HepG2 (cell line): ENCODE measurements at regions not wholly inside any gene's neighbourhood (a gene's known extent, or its start where the extent isn't known, plus 50 kb on each side); places are given as distances from the start of the nearest gene placed in this dataset.

Experiments used
- ATAC-seq: fragments of 200-7000 bp; cut with Tn5 transposase; 3 replicates; pipeline ENCODE4 v1.9.1; 2020; ENCODE audit warnings: mild to moderate bottlenecking, moderate library complexity
- BruUV-seq: library from RNA; stranded (reverse); fragments of 400-500 nt; replicated peaks from 2 replicates; lab custom pipeline; 2021; lab: Mats Ljungman, UMichigan
- CTCF ChIA-PET: fragments of 300-600 bp; formaldehyde crosslinking; extraction: SDS; loops from one replicate; lab custom pipeline; 2021; ENCODE audit warnings: low total read pairs, inconsistent platforms, low intra/inter-chr PET ratio; lab: Yijun Ruan, JAX
- POLR2A ChIA-PET: fragments of 350-600 bp; sonication (Branson Sonifier 250); formaldehyde crosslinking; loops from one replicate; lab custom pipeline; 2020; ENCODE audit warnings: antibody characterized with exemption, inconsistent platforms; lab: Yijun Ruan, JAX
- DNase-seq: peaks from one replicate; pipeline ENCODE4 v3.0.0-alpha.2; 2015; ENCODE audit warnings: low spot score
- FAIRE-seq: peaks from 3 replicates; lab custom pipeline; 2011; peaks lifted over from hg19 to GRCh38; lab: Jason Lieb, UNC
- H2AFZ ChIP-seq: one replicate; pipeline ENCODE4 v1.6.1; 2011; ENCODE audit warnings: low read length, inconsistent platforms
- H3K27ac ChIP-seq: fragments of 300-600 bp; 3 replicates; pipeline ENCODE4 v1.8.0; 2011; ENCODE audit warnings: mixed run types, mild to moderate bottlenecking, mixed read lengths, low read length, inconsistent platforms; ENCODE audit not compliant: insufficient read depth; ENCODE audit errors: extremely low read length
- H3K27me3 ChIP-seq, 2 experiments: fragments of 200-600 bp in 1 of 2; 2 replicates in 1 of 2; 3 replicates in 1 of 2; pipeline versions ENCODE4 v1.6.0 to v1.8.0; 2011; ENCODE audit warnings: low read length in 2 of 2, mild to moderate bottlenecking in 2 of 2, moderate library complexity in 2 of 2, inconsistent platforms in 1 of 2; ENCODE audit not compliant: insufficient read depth in 2 of 2, control insufficient read depth in 1 of 2
- H3K36me3 ChIP-seq, 2 experiments: fragments of 200-600 bp in 1 of 2; replicated peaks in 1 of 2; 2 replicates in 1 of 2; 3 replicates in 1 of 2; pipeline versions ENCODE4 v1.5.1 to v1.8.0; 2011; ENCODE audit warnings: low read length in 2 of 2, inconsistent platforms in 1 of 2; ENCODE audit not compliant: insufficient read depth in 2 of 2, control insufficient read depth in 1 of 2
- H3K4me1 ChIP-seq: 2 replicates; pipeline ENCODE4 v1.5.1; 2012; ENCODE audit warnings: low read length, inconsistent platforms; ENCODE audit not compliant: insufficient read depth
- H3K4me2 ChIP-seq: 2 replicates; pipeline ENCODE4 v1.6.0; 2011; ENCODE audit warnings: low read depth, low read length, inconsistent platforms
- H3K4me3 ChIP-seq, 3 experiments: fragments of 200-600 bp in 1 of 3; sonication (generic), shearing (Covaris generic) in 1 of 3; replicated peaks in 1 of 3; 2 replicates each; pipeline ENCODE4 v1.5.1; 2011 to 2016; ENCODE audit warnings: low read length in 3 of 3, inconsistent platforms in 2 of 3, low read depth in 2 of 3, mild to moderate bottlenecking in 2 of 3, control low read depth in 1 of 3, mixed read lengths in 1 of 3; ENCODE audit not compliant: insufficient read depth in 1 of 3
- H3K79me2 ChIP-seq: one replicate; pipeline ENCODE4 v1.6.1; 2011; ENCODE audit warnings: low read length, inconsistent platforms; ENCODE audit not compliant: insufficient read depth
- H3K9ac ChIP-seq: 2 replicates; pipeline ENCODE4 v1.6.0; 2011; ENCODE audit warnings: mild to moderate bottlenecking, low read depth, low read length, inconsistent platforms; ENCODE audit not compliant: insufficient read depth
- H3K9me3 ChIP-seq: 2 replicates; pipeline ENCODE4 v1.5.1; 2012; ENCODE audit warnings: mild to moderate bottlenecking, low read length
- H4K20me1 ChIP-seq: 2 replicates; pipeline ENCODE4 v1.6.0; 2011; ENCODE audit warnings: inconsistent platforms, mild to moderate bottlenecking, low read length, moderate library complexity; ENCODE audit not compliant: insufficient read depth
- BATF2 ChIP-seq: sonication (generic); formaldehyde crosslinking; IDR thresholded peaks from 2 replicates; pipeline ENCODE4 v1.8.0; 2022; ENCODE audit warnings: mild to moderate bottlenecking, missing genetic modification reagents, moderate library complexity
- BCL6 ChIP-seq: IDR thresholded peaks from 2 replicates; pipeline ENCODE4 v1.6.1; 2016; ENCODE audit warnings: missing genetic modification reagents, missing compliant biosample characterization
- DZIP1 ChIP-seq: sonication (generic); formaldehyde crosslinking; IDR thresholded peaks from 2 replicates; pipeline ENCODE4 v1.5.0; 2020; ENCODE audit warnings: mild to moderate bottlenecking, missing genetic modification reagents
- HES4 ChIP-seq: sonication (generic); formaldehyde crosslinking; IDR thresholded peaks from 2 replicates; pipeline ENCODE4 v1.9.0; 2021; ENCODE audit warnings: mild to moderate bottlenecking, missing genetic modification reagents, borderline replicate concordance
- ONECUT2 ChIP-seq: sonication (generic); formaldehyde crosslinking; IDR thresholded peaks from 2 replicates; pipeline ENCODE4 v1.4.0; 2020; ENCODE audit warnings: missing genetic modification reagents
- REL ChIP-seq: sonication (generic); formaldehyde crosslinking; conservative IDR thresholded peaks from 2 replicates; pipeline ENCODE4 v1.8.0; 2022; ENCODE audit warnings: mild to moderate bottlenecking, missing genetic modification reagents, moderate library complexity
- RELA ChIP-seq: sonication (generic); formaldehyde crosslinking; IDR thresholded peaks from 2 replicates; pipeline ENCODE4 v1.4.0; 2020; ENCODE audit warnings: missing genetic modification reagents
- SMAD3 ChIP-seq: sonication (generic); formaldehyde crosslinking; IDR thresholded peaks from 2 replicates; pipeline ENCODE4 v1.4.0; 2020; ENCODE audit warnings: missing genetic modification reagents
- TCF7L2 ChIP-seq: IDR thresholded peaks from 2 replicates; pipeline ENCODE4 v1.6.1; 2011; ENCODE audit warnings: mild to moderate bottlenecking, low read depth, low read length, moderate library complexity
- ZBED4 ChIP-seq: sonication (generic); formaldehyde crosslinking; IDR thresholded peaks from 2 replicates; pipeline ENCODE4 v1.4.0; 2020; ENCODE audit warnings: missing genetic modification reagents, borderline replicate concordance
- ZFP36L1 ChIP-seq: sonication (generic); formaldehyde crosslinking; IDR thresholded peaks from 2 replicates; pipeline ENCODE4 v1.8.0; 2022; ENCODE audit warnings: mild to moderate bottlenecking, missing genetic modification reagents, moderate library complexity
- ZNF34 ChIP-seq: sonication (generic); formaldehyde crosslinking; IDR thresholded peaks from 2 replicates; pipeline ENCODE4 v1.4.0; 2020; ENCODE audit warnings: mild to moderate bottlenecking, missing genetic modification reagents, borderline replicate concordance
- ZSCAN25 ChIP-seq: sonication (generic); formaldehyde crosslinking; IDR thresholded peaks from 2 replicates; pipeline ENCODE4 v1.8.0; 2022; ENCODE audit warnings: mild to moderate bottlenecking, missing genetic modification reagents
- WGBS: methylation state at CpG from one replicate; pipeline ENCODE4 v1.1.6; 2017; ENCODE audit warnings: low lambda C conversion rate; 5-methylcytosine and 5-hydroxymethylcytosine counted together
- in situ Hi-C: cut with HindIII; loops from 2 replicates; pipeline ENCODE4 v1.10.0; 2017; ENCODE audit warnings: low pct_unique_long_range_greater_than_20kb; ENCODE audit not compliant: extremely low pct_ligation_motif_present
- intact Hi-C: fragments of 100-400 bp; cut with micrococcal nuclease; formaldehyde crosslinking; loops from one replicate; pipeline ENCODE4 v1.10.0; 2022; ENCODE audit not compliant: unreplicated experiment

- no TSS peak for BruUV-seq
- H3K4me3 ChIP-seq: no peak overlapping the region
- H3K27ac ChIP-seq: no peak overlapping the region
- H3K79me2 ChIP-seq: no peaks in the 10 kb centered on the region
- FAIRE-seq (no peak), DNase-seq (no peak), ATAC-seq (no peak)
- no peaks in the 10 kb centered on the region for H3K4me1 ChIP-seq
- ChIA-PET POLR2A (no interaction called here), CTCF (no interaction called here)
- H2AFZ ChIP-seq: no peak overlapping the region
- H4K20me1 ChIP-seq: no peaks in the 10 kb centered on the region
- H3K27me3 ChIP-seq: no peaks in the 10 kb centered on the region
- intact Hi-C loops (no loop called here), in situ Hi-C loops (no loop called here)
- no peaks in the 10 kb centered on the region for H3K36me3 ChIP-seq
- H3K9me3 ChIP-seq: no peaks in the 10 kb centered on the region
- WGBS: 3% methylated on average over 1 of the region's 1 CpG
- no peak overlapping the region for H3K4me2 ChIP-seq
- no peak overlapping the region for H3K9ac ChIP-seq
- TF ChIP-seq ZFP36L1 (CRISPR knock-in tag): no peak
- TF ChIP-seq BCL6 (CRISPR knock-in tag): 0 out of 2 replicates have a peak, but pooled peaks have one; percentile 28
- no peak for TF ChIP-seq SMAD3 (CRISPR knock-in tag)
- TF ChIP-seq, all 625 proteins: peak for 1
These were observed 192.5 kb downstream of the KLF12 start for GRCh38 chr13:73941752-73942151.

- BruUV-seq: no TSS peak
- Histone ChIP-seq H3K4me2 (no peak overlapping the region), H3K9ac (no peak overlapping the region), H3K9me3 (no peaks in the 10 kb centered on the region), H3K27ac (no peak overlapping the region), H3K27me3 (no peaks in the 10 kb centered on the region), H3K4me1 (no peaks in the 10 kb centered on the region), H3K4me3 (no peak overlapping the region), H3K36me3 (no peaks in the 10 kb centered on the region), H3K79me2 (no peaks in the 10 kb centered on the region), H2AFZ (no peak overlapping the region), H4K20me1 (no peaks in the 10 kb centered on the region)
- WGBS: 68% methylated on average over 7 of the region's 7 CpGs
- ATAC-seq (no peak), DNase-seq (no peak), FAIRE-seq (no peak)
- in situ Hi-C loops: no loop called here
- ChIA-PET CTCF (no interaction called here), POLR2A (no interaction called here)
- intact Hi-C loops: no loop called here
- no peak for TF ChIP-seq BATF2
- no peak for TF ChIP-seq ZSCAN25
- no peak for TF ChIP-seq REL (CRISPR knock-in tag)
- TF ChIP-seq ONECUT2 (CRISPR knock-in tag): no peak
- TF ChIP-seq RELA (CRISPR knock-in tag): no peak
- TF ChIP-seq HES4 (CRISPR knock-in tag): no peak
- no peak for TF ChIP-seq DZIP1
- no peak for TF ChIP-seq TCF7L2
- TF ChIP-seq ZNF34 (CRISPR knock-in tag): no peak
- no peak for TF ChIP-seq ZBED4 (CRISPR knock-in tag)
These were observed 194.1 kb downstream of the KLF12 start for GRCh38 chr13:73940098-73940497.
